NCI-H2029 treated with DMSO at 0.1 percent for 48 hours (cell line): ENCODE measurements at regions not wholly inside any gene's neighbourhood (a gene's known extent, or its start where the extent isn't known, plus 50 kb on each side); places are given as distances from the start of the nearest gene placed in this dataset.

Source experiments
- DNase-seq: peaks from one replicate; lab custom pipeline; 2025; lab: John Stamatoyannopoulos, UW

GRCh38 chr14:34348592-34348991 is 113.4 kb downstream of the SPTSSA start:
- no peak for DNase-seq

GRCh38 chr14:34347683-34348082 is 114.4 kb downstream of the SPTSSA start:
- no peak for DNase-seq

GRCh38 chr14:34345718-34346465 is 116.1 kb downstream of the SPTSSA start:
- DNase-seq, result no peak

- no peak for DNase-seq
Measured at GRCh38 chr14:34344318-34344717, 117.7 kb downstream of the SPTSSA start.

- no peak for DNase-seq
Measured at GRCh38 chr14:34340025-34340625, 121.9 kb downstream of the SPTSSA start.

GRCh38 chr14:34338056-34338455 is 124.0 kb downstream of the SPTSSA start:
- DNase-seq, result no peak

- no peak for DNase-seq
Measured at GRCh38 chr14:34336501-34336900, 125.5 kb downstream of the SPTSSA start.

GRCh38 chr14:34335968-34336367 is 126.1 kb downstream of the SPTSSA start:
- no peak for DNase-seq

GRCh38 chr14:34334329-34334728 is 127.7 kb downstream of the SPTSSA start:
- DNase-seq, result no peak

GRCh38 chr14:34331728-34332623 is 130.1 kb downstream of the SPTSSA start:
- peak; percentile 99 for DNase-seq

GRCh38 chr14:34330846-34331245 is 131.2 kb downstream of the SPTSSA start:
- no peak for DNase-seq

GRCh38 chr14:34329301-34329700 is 132.7 kb downstream of the SPTSSA start:
- no peak for DNase-seq

GRCh38 chr14:34328178-34328577 is 133.9 kb downstream of the SPTSSA start:
- DNase-seq, result no peak

GRCh38 chr14:34325493-34325892 is 136.5 kb downstream of the SPTSSA start:
- DNase-seq, result no peak

GRCh38 chr14:34324363-34324795 is 137.7 kb downstream of the SPTSSA start:
- peak; percentile 95 for DNase-seq

GRCh38 chr14:34322940-34323418 is 139.1 kb downstream of the SPTSSA start:
- DNase-seq, result peak; percentile 99

- no peak for DNase-seq
Measured at GRCh38 chr14:34319140-34319539, 142.9 kb downstream of the SPTSSA start.

- DNase-seq, result no peak
Measured at GRCh38 chr14:34318014-34318413, 144.0 kb downstream of the SPTSSA start.

- DNase-seq, result no peak
Measured at GRCh38 chr14:34310724-34311123, 151.3 kb downstream of the SPTSSA start.

- DNase-seq, result no peak
Measured at GRCh38 chr14:34303811-34304210, 158.2 kb downstream of the SPTSSA start.

- DNase-seq, result peak; percentile 81
Measured at GRCh38 chr14:34302654-34303053, 159.4 kb downstream of the SPTSSA start.
